GM12872 (cell line): ENCODE measurements at regions not wholly inside any gene's neighbourhood (a gene's known extent, or its start where the extent isn't known, plus 50 kb on each side); places are given as distances from the start of the nearest gene placed in this dataset.

Source experiments
- CTCF ChIP-seq: IDR thresholded peaks from 3 replicates; pipeline ENCODE4 v1.5.1; 2011; ENCODE audit warnings: low read depth, mild to moderate bottlenecking, low read length, moderate library complexity; ENCODE audit not compliant: insufficient read depth

DNA sequence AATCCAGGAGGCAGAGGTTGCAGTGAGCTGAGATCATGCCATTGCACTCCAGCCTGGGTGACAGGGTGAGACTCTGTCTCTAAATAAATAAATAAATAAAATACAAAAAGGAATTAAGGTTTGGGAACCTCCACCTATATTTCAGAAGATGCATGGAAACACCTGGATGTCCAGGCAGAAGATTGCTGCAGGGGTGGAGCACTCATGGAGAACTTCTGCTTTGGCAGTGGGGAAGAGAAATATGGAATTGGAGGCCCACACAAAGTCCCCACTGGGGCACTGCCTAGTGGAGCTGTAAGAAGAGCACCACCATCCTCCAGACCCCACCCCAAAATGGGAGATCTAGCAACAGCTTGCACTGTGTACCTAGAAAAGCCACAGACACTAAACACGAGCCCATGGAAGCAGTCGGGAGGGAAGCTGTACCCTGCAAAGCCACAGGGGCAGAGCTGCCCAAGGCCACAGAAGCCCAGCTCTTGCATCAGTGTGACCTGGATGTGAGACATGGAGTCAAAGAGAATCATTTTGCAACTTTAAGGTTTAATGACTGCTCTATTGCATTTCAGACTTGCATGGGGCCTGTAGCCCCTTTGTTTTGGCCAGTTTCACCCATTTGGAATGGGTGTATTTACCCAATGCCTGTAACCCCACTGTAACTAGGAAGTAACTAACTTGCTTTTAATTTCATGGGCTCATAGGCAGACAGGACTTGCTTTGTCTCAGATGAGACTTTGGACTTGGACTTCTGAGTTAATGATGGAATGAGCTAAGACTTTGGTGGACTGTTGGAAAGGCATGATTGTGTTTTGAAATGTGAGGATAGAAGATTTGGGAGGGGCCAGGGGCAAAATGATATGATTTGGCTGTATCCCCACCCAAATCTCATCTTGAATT lies 265.3 kb downstream of the ZEB2 start:
- no peak for TF ChIP-seq CTCF

- TF ChIP-seq CTCF: no peak
These were observed 266.2 kb downstream of the ZEB2 start for GRCh38 chr2:144253743-144254142.

DNA sequence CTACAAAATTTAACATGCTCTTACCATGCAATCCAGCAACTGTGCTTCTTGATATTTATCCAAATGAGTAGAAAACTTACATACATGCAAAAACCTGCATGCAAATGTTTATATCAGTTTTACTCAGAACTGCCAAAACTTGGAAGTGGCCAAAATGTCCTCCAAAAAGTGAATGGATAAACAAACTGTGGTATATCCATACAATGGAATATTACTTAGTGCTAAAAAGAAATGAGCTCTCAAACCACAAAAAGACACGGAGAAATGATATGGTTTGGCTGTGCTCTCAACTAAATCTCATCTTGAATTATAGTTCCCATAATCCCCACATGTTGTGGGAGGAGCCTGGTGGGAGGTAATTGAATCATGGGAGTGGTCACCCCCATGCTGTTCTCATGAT lies 267.2 kb downstream of the ZEB2 start:
- no peak for TF ChIP-seq CTCF

DNA sequence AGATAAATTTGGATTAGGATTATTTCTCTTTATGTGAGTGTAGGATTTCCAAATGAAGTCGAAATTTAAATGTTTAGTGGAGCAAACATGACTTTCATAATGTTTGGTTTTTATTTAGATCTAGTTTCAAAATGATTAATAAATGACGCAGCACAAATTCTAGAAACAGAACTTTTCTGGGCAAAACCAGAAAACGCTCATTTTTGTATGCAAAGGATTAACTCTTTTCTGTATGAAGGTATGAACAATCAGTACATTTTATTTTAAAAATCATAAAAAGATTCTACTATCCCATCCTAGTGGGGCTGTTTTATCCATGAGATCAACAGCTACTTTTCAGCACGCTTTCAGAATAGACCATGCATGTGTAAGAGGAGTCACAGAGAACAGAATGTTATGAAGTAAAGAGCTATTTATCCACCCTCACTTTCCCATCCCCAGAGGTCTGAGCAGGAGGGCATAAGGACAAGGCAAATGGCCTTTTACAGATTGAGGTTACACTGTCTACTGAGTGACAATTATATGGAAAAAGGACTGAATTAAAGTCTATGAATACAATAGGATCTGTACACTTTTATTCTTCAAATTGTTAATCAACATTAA lies 270.8 kb downstream of the ZEB2 start:
- TF ChIP-seq CTCF: no peak

DNA sequence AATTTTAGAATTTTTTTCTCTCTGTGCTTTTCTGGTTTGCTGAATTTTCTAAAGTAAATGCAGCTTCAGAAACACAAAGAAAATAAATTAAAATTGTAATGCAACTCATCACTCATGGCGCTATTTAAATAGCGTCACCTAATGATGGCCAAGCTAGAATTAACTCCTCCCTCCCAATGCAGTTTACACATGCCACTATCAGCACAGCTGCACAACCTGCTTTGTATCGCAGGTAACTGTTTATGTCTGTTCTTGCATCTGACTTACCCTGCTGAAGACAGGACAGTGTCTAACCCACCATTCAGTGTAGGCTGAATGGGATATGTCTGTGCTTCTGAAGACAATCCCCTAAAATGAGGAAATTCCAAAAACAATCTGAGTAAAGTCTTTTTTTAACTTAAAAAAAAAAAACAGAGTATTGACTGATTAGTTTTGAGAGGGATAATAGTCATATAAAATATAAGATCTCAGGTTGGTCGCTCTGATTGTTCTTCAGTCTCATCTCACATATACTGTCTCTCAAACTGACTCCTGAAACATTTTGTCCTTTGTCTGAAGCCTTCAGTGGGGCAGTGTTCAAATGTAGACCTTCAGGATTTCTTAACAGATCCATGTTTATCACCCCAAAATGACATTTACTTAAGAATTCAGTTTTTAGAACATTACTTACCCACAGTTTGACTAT lies 271.4 kb downstream of the ZEB2 start:
- TF ChIP-seq CTCF: no peak

DNA sequence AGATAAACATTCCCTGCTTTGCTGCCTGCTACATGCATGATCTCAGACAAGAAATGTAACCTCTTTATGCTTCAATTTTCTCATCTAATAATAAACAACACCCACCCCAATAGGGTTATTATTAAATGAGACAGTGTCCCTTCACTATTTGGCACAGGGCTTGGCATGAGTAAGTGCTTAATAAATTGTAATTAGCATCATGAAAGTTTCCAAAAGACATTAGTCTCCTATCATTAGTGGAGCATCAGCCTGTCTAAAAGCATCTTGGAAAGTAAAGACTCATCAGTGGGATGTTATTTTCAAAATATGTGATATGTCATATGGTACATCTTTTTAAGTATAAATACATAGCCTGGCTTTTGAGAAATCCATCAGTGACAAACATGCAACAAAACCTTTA lies 275.0 kb downstream of the ZEB2 start:
- no peak for TF ChIP-seq CTCF

DNA sequence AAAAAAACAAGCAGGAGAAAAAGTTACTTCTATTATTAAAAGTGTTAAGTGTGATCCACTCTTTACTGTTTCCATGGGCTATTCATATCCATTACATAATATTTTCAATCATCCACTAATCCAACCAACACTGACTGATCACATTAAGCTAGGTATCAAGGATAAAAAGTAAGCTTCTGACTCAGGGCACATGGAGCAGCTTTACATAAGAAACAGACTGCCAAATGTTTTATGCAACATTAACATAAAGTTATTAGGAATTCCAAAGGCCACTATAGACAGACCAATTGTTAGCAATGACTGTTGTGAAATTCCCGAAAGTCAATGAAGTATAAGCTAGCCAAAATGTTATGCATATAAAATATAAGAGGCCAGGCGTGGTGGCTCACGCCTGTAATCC lies 277.6 kb downstream of the ZEB2 start:
- no peak for TF ChIP-seq CTCF
